ENCODE measurements at regions not wholly inside any gene's neighbourhood (a gene's known extent, or its start where the extent isn't known, plus 50 kb on each side); places are given as distances from the start of the nearest gene placed in this dataset.
"Not testable (repeated sequence)": the region's sequence is repeated elsewhere in the genome, so short reads cannot be mapped to it uniquely, and the experiment has no call there.

DNA sequence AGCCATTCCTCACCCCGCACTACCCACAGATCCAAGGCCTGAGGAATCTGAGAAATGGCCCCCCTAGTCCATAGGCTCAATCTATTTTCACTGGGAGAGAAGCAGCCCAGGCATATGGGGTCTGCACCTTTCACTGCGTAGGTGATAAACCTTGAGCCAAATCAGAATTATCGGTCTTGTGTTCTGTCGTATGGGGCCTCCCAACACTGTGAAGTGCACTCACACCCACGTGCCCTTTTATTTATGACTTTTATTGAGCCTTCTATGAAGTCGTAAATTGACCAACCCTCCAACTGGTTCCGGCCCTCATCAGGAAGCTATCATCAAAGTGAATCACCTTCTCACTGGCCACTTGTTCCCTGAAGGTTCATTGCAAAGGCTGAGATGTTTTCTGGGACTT lies 259.3 kb downstream of the NPIPA7 start:
- H3K4me3 ChIP-seq; H3K36me3 ChIP-seq; H3K27me3 ChIP-seq; H3K9me3 ChIP-seq; intact Hi-C loops (cut with DNase I; ENCODE audit: low total_unique reads); DNase-seq; H3K27ac ChIP-seq; H3K4me1 ChIP-seq: not testable (repeated sequence)

DNA sequence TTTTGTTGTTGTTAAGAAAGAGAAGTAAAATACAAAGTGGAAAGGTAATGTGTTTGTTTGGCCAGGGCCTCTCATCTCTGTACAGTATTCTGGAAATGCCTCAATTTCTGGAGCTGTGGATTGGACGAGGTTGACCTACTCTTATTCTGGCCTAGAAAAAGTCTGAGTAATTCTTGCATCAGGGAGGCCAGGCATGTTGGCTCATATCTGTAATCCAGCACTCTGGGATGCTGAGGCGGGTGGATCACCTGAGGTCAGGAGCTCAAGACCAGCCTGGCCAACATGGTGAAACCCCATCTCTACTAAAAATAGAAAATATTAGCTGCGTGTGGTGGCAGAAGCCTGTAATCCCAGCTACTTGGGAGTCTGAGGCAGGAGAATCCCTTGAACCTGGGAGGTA lies 259.8 kb downstream of the NPIPA7 start:
- H3K27me3 ChIP-seq; H3K36me3 ChIP-seq; H3K4me1 ChIP-seq; H3K27ac ChIP-seq; DNase-seq; H3K9me3 ChIP-seq; H3K4me3 ChIP-seq; intact Hi-C loops (cut with DNase I; ENCODE audit: low total_unique reads): not testable (repeated sequence)

DNA sequence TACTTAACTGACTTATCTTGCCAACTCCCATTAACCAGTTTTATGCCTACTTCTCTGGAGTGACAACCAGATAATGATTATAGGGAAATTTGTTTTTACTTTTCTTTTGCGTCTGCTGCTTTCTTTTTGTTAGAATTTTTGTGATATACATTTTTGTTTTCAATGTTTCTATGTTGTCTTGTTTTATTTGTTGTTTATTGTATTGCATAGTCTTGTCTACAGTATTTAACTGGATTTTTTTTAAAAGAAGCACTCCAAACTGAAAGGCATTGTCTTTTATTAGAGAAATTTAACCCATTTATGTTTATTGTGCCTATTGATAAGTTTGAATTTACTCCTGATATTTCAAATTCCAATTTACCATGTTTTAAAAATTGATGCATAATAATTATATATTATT lies 264.9 kb downstream of the NPIPA7 start:
- H3K4me1 ChIP-seq; intact Hi-C loops (cut with DNase I; ENCODE audit: low total_unique reads); H3K27ac ChIP-seq; H3K9me3 ChIP-seq; H3K4me3 ChIP-seq; H3K36me3 ChIP-seq; DNase-seq; H3K27me3 ChIP-seq: not testable (repeated sequence)

DNA sequence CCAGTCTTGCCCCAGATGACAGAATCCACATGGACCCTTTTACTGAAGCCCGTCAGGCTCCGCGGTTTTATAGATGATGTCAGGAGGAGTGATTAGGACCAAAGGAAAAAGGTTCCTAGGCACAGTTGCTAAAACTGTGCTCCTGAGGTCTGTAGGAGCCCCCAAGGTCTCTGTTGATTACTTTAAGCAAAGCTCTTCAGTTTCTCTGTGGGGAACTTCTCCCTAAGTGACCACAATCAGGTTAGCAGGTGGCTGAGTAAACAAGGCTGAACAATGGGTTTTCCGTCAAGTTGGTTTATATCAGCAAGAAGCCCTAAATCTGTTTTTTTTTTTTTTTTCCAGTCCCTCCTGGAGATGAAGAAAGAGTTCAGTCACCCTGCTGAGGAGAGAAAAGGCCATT lies 269.1 kb downstream of the NPIPA7 start:
- H3K9me3 ChIP-seq; H3K27ac ChIP-seq; intact Hi-C loops (cut with DNase I; ENCODE audit: low total_unique reads); H3K4me1 ChIP-seq; DNase-seq; H3K27me3 ChIP-seq; H3K36me3 ChIP-seq; H3K4me3 ChIP-seq: not testable (repeated sequence)

DNA sequence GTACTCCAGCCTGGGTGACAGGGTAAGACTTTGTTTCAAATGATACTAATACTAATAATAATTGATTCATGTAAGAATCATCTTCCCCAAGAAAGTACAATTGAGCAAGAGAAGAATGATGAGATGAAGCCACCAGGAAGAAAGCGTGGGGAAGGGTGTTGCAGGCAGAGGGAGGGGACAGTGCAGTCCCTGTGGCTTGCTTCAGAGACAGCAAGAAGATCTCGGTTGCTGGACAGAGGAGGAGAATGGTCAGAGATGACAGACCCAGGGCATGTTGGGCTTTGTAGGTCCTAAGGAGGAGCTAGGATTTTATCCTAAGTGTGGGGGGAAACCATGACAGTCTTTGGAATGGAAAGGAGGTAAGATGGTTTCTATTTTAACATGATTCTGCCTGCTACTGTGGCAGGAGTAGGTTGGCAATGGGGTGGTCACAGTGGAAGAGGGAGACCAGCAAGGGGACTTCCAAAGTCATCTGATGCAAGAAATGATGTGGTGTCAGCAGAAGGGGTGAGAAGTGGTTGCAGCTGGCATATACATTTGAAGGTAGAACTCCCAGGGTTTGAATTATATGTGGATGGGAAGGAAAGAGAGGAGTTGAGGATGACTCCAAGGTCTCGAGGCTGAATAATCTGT lies 293.4 kb downstream of the NPIPA7 start:
- H3K9me3 ChIP-seq; DNase-seq; H3K36me3 ChIP-seq; H3K4me1 ChIP-seq; intact Hi-C loops (cut with DNase I; ENCODE audit: low total_unique reads); H3K4me3 ChIP-seq; H3K27ac ChIP-seq; H3K27me3 ChIP-seq: not testable (repeated sequence)

DNA sequence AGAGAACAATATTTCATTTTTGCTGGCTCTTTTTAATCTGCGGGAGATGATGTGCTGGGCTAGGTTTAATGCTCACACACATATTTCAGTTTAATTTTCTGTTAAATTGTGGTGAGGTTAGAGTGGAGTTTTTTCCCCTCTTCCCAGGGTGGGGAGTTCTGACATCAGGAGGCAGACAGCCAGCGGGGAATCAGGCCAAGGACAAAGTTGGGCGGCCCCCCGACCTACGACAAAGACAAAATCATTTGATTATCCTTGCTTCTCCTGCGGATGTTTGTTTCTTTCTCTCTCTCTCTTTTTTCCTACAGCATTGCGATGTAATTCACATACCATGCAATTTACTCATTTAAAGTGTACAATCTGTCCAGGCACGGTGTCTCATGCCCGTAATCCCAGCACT lies 295.9 kb downstream of the NPIPA7 start:
- intact Hi-C loops (cut with DNase I; ENCODE audit: low total_unique reads); H3K4me3 ChIP-seq; H3K4me1 ChIP-seq; H3K27me3 ChIP-seq; H3K9me3 ChIP-seq; H3K36me3 ChIP-seq; DNase-seq; H3K27ac ChIP-seq: not testable (repeated sequence)

DNA sequence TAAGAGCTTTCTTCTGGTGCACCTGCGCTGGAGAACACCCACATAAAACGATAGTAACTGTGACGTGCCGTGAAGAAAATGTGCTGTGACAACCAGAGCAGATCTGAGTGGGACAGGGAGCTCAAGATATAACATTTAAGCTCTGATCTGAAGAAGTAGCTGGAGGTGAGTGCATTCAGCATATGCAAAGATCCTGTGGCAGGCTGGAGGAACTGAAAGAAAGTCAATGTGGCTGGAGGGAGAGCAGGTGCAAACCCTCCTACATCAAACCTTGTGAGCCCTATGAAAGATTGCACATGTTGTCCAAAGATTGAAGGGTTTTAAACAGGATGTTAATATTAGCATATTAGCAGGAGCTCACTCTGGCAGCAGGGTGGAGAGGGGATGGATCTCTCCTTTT lies 342.9 kb downstream of the NPIPA7 start:
- H3K36me3 ChIP-seq; intact Hi-C loops (cut with DNase I; ENCODE audit: low total_unique reads); H3K27me3 ChIP-seq; H3K27ac ChIP-seq; H3K9me3 ChIP-seq; DNase-seq; H3K4me1 ChIP-seq; H3K4me3 ChIP-seq: not testable (repeated sequence)

DNA sequence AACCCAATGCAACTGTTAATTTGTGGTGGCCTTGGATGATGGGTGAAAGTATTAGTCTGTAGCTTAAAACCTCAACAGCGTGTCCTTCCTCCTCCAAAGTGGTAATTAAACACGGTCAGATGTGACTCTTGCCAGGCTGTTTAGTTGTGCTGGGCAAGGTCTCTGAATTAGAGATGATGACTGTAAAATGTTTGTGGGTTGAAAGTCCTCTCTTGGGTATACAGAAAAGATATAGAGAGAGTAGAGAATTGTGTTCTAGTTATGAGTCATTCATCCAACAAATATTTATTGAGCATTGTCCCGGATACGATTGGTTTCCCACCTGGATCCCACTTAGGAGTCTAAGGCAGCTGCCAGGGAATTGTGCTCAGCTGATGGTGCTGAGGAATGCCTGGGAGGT lies 343.7 kb downstream of the NPIPA7 start:
- H3K27ac ChIP-seq; H3K4me1 ChIP-seq; H3K4me3 ChIP-seq; DNase-seq; H3K9me3 ChIP-seq; H3K36me3 ChIP-seq; H3K27me3 ChIP-seq; intact Hi-C loops (cut with DNase I; ENCODE audit: low total_unique reads): not testable (repeated sequence)

DNA sequence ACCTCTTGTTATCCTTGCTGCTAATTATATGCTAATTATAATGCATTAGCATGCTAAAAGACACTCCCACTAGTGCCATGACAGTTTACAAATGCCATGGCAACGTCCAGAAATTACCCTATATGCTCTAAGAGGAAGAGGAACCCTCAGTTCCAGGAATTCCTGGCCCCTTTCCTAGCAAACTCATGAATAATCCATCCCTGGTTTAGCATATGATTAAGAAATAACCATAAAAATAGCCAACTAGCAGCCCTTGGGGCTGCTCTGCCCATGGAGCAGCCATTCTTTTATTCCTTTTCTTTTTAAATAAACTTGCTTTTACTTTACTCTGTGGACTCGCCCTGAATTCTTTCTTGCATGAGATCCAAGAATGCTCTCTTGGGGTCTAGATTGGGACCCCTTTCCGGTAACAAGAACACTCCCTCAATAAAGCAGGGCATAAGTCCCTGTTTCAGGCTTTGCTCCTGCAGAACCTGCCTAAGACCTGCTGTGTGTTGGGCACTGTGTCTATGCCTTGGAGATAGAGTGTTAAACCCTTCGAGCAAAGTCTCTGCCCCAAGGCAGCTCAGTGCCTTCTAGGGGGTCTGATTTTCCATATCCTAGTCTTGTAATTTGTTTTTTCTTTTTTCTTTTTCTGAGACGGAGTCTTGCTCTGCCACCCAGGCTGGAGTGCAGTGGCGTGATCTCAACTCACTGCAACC lies 345.0 kb downstream of the NPIPA7 start:
- H3K9me3 ChIP-seq; H3K27ac ChIP-seq; H3K27me3 ChIP-seq; DNase-seq; intact Hi-C loops (cut with DNase I; ENCODE audit: low total_unique reads); H3K4me3 ChIP-seq; H3K36me3 ChIP-seq; H3K4me1 ChIP-seq: not testable (repeated sequence)

DNA sequence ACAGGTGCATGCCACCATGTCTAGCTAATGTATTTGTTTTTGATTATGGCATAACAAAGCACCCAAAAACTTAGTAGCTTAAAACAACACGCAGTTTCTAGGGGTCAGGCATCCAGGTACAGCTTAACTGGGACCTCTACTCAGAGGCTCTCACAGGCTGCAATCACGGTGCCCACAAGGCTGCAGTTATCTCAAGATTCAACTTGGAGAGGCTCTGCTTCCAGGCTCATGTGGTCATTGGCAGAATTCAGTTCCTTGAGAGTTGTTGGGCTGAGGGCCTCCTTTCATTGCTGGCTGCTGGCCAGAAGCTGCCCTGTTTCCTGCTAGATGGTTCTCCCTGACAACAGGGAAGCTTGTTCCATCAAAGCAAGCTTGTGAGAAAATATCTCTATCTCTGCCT lies 348.1 kb downstream of the NPIPA7 start:
- H3K36me3 ChIP-seq; H3K4me1 ChIP-seq; intact Hi-C loops (cut with DNase I; ENCODE audit: low total_unique reads); H3K27ac ChIP-seq; H3K9me3 ChIP-seq; H3K4me3 ChIP-seq; H3K27me3 ChIP-seq; DNase-seq: not testable (repeated sequence)

DNA sequence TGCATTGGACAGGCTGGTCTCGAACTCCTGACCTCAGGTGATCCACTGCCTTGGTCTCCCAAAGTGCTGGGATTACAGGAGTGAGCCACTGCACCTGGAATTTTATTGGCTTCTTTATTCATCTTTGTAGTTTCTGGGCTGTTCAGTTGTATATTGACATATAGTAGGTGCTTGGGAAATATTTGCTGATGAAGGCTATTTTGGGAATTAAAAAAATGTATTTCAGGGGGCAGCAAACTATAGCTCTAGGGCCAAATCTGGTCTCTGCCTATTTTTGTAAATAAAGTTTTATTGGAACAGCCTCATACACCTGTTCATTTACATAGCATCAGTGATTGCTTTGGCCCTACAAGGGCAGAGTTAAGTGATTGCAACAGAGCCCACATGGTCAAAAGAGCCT lies 363.6 kb downstream of the NPIPA7 start:
- H3K27me3 ChIP-seq; H3K4me1 ChIP-seq; DNase-seq; intact Hi-C loops (cut with DNase I; ENCODE audit: low total_unique reads); H3K27ac ChIP-seq; H3K9me3 ChIP-seq; H3K4me3 ChIP-seq; H3K36me3 ChIP-seq: not testable (repeated sequence)

DNA sequence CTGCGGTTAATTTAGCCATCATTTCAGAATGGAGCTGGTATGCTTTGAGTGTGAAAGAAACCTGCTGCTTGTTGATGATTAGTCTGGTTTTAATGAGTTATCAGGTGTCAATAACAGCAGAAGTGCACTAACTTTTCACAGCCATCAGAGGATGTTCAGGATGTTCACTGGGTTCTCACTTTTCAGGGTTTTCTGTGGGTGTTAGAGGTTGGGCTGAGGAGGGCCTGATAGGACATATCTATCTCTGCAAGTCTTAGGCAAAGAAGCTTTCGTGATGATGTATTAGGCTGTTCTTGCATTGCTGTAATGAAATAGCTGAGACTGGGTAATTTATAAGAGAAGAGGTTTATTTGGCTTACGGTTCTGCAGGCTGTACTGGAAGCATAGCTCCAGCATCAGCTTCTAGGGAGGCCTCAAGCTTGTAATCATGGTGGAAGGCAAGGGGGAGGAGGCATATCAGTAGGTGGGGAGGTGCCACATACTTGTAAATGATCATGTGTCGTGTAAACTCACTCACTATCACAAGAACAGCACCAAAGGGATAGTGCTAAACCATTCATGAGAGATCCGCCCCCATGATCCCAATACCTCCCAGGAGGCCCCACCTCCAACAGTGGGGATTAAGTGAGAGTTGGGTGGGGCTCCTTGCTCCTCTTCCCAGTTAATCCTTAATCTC lies 376.2 kb downstream of the NPIPA7 start:
- intact Hi-C loops (cut with DNase I; ENCODE audit: low total_unique reads); H3K9me3 ChIP-seq; H3K36me3 ChIP-seq; H3K4me3 ChIP-seq; H3K27me3 ChIP-seq; H3K27ac ChIP-seq; H3K4me1 ChIP-seq; DNase-seq: not testable (repeated sequence)

Measured in uterus (tissue), 3 donors.